NT2/D1 (cell line): ENCODE measurements at regions not wholly inside any gene's neighbourhood (a gene's known extent, or its start where the extent isn't known, plus 50 kb on each side); places are given as distances from the start of the nearest gene placed in this dataset.

ENCODE experiments used
- DNase-seq: peaks from one replicate; pipeline ENCODE4 v3.0.0-alpha.2; 2011; ENCODE audit warnings: low read depth, low spot score
- H3K27me3 ChIP-seq: 2 replicates; pipeline ENCODE4 v1.6.0; 2011; ENCODE audit warnings: mild to moderate bottlenecking; ENCODE audit not compliant: insufficient read length, insufficient read depth
- H3K36me3 ChIP-seq: 2 replicates; pipeline ENCODE4 v1.6.1; 2011; ENCODE audit warnings: mild to moderate bottlenecking, low read length, mixed read lengths; ENCODE audit not compliant: insufficient read depth, insufficient read length
- H3K4me1 ChIP-seq: 2 replicates; pipeline ENCODE4 v1.5.1; 2011; ENCODE audit not compliant: insufficient read depth, insufficient read length
- H3K4me3 ChIP-seq: 2 replicates; pipeline ENCODE4 v1.5.1; 2011; ENCODE audit warnings: low read depth; ENCODE audit not compliant: insufficient read length
- H3K9ac ChIP-seq: 2 replicates; pipeline ENCODE4 v1.6.0; 2011; ENCODE audit warnings: low read depth; ENCODE audit not compliant: insufficient read length
- H3K9me3 ChIP-seq: 2 replicates; pipeline ENCODE4 v1.5.1; 2011; ENCODE audit warnings: mild to moderate bottlenecking, low read length; ENCODE audit not compliant: insufficient read depth
- SUZ12 ChIP-seq: IDR thresholded peaks from 2 replicates; pipeline ENCODE4 v1.6.1; 2011; ENCODE audit not compliant: insufficient read length, insufficient read depth; ENCODE audit errors: extremely low read depth
- YY1 ChIP-seq: IDR thresholded peaks from 2 replicates; pipeline ENCODE4 v1.6.1; 2011; ENCODE audit not compliant: insufficient read length, insufficient read depth
- ZNF274 ChIP-seq: IDR thresholded peaks from 2 replicates; pipeline ENCODE4 v1.6.1; 2011; ENCODE audit warnings: mild to moderate bottlenecking, low read depth, low read length

DNA sequence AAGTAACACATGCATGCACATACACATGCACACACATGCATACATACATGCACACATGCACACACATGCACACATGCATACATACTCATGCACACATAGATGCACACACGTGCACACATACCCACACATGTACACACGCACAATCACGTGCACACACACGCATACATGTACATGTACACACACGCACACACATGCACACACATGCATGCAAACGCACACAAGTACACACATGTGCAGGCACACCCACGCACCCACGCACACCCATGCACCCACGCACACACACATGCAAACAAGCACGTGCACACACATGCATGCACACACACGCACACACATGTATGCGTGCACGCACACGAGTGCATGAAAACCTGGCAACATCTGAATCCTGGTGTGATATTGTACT lies 232.7 kb upstream of the CDH4 start:
- H3K9ac ChIP-seq, result no peak overlapping the region
- no peak overlapping the region for H3K4me3 ChIP-seq
- no peaks in the 10 kb centered on the region for H3K4me1 ChIP-seq
- H3K27me3 ChIP-seq, result peaks cover 92% of the 10 kb centered on the region
- peaks cover 5% of the 10 kb centered on the region; the same call in 1 of the 2 replicates for H3K9me3 ChIP-seq
- no peak for TF ChIP-seq ZNF274
- TF ChIP-seq SUZ12, result no peak
- TF ChIP-seq YY1, result no peak
- H3K36me3 ChIP-seq, result no peaks in the 10 kb centered on the region
- DNase-seq, result no peak

DNA sequence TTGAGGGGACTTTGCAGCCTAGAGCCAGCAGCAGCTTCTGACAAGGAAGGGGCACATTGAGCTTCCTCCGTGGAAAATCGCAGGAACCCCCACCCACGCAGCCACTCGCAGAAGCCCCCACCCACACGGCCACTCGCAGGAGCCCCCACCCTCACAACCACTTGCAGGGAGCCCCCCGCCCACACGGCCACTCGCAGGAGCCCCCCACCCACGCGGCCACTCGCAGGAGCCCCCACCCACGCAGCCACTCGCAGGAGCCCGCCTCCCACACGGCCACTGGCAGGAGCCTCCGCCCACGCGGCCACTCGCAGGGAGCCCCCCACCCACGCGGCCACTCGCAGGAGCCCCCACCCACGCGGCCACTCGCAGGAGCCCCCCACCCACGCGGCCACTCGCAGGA lies 228.4 kb upstream of the CDH4 start:
- H3K27me3 ChIP-seq, result peaks cover 93% of the 10 kb centered on the region
- peaks cover 27% of the 10 kb centered on the region for H3K9me3 ChIP-seq
- no peaks in the 10 kb centered on the region for H3K4me1 ChIP-seq
- no peak overlapping the region for H3K4me3 ChIP-seq
- TF ChIP-seq ZNF274 (no peak), YY1 (no peak), SUZ12 (no peak)
- H3K9ac ChIP-seq, result no peak overlapping the region
- DNase-seq, result no peak
- H3K36me3 ChIP-seq, result no peaks in the 10 kb centered on the region

DNA sequence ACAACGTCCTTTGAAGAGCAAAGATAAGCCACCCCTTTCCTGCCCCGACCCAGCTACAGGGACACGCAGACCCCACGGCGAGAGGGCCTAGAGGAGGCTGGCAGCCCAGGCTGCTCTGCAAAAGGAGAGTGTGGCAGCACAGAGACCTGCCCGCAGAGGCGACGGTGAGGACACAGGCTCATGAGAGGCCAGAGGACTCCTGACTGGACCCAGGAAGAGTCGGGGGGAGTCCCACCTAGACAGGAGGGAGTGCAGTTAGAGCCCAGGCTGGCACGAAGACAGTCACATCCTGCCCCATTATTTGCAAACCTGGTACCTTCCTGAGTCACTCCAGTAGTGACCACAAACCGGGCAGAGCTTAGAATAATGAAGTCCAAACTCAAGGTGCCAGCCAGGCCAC lies 227.7 kb upstream of the CDH4 start:
- no peak for TF ChIP-seq YY1
- no peak for TF ChIP-seq SUZ12
- TF ChIP-seq ZNF274, result no peak
- peaks cover 91% of the 10 kb centered on the region for H3K27me3 ChIP-seq
- H3K36me3 ChIP-seq, result no peaks in the 10 kb centered on the region
- peaks cover 23% of the 10 kb centered on the region for H3K9me3 ChIP-seq
- DNase-seq, result no peak
- no peak overlapping the region for H3K9ac ChIP-seq
- no peaks in the 10 kb centered on the region for H3K4me1 ChIP-seq
- no peak overlapping the region for H3K4me3 ChIP-seq

DNA sequence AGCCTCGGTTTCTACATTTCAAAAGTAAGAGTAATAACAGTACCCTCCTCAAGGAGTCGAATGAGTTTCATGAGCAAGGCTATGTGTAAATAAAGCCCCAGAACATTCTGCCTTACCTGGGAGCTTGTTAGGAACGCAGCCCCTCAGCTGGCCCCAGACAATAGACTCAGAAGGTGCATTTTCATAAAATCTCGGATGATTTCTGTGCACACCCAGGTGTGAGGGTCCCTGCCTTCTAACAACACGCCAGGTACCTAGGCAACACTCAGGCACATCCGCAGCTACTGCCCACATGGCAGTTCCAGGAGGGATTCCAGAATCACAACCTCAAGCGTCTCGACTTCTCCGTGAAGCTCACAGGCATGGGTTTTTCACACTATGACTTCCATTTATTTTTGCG lies 226.5 kb upstream of the CDH4 start:
- H3K4me3 ChIP-seq, result no peak overlapping the region
- no peaks in the 10 kb centered on the region for H3K36me3 ChIP-seq
- H3K9ac ChIP-seq, result no peak overlapping the region
- no peak for TF ChIP-seq ZNF274
- TF ChIP-seq YY1, result no peak
- no peak for TF ChIP-seq SUZ12
- no peaks in the 10 kb centered on the region for H3K4me1 ChIP-seq
- H3K9me3 ChIP-seq, result peaks cover 22% of the 10 kb centered on the region
- H3K27me3 ChIP-seq, result peaks cover 92% of the 10 kb centered on the region
- DNase-seq, result no peak

DNA sequence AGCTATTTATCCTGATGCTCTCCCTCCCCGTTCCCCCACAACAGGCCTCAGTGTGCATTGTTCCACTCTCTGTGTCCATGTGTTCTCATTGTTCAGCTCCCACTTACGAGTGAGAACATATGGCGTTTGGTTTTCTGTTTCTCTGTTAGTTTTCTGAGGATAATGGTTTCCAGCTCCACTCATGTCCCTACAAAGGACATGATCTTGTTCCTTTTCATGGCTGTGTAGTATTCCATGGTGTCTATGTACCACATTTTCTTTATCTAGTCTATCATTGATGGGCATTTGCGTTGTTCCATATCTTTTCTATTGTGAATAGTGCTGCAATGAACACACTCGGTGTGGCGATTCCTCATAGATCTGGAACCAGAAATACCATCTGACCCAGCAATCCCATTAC lies 225.9 kb upstream of the CDH4 start:
- Histone ChIP-seq H3K27me3 (peaks cover 92% of the 10 kb centered on the region), H3K9me3 (peaks cover 22% of the 10 kb centered on the region), H3K4me1 (no peaks in the 10 kb centered on the region), H3K9ac (no peak overlapping the region), H3K4me3 (no peak overlapping the region), H3K36me3 (no peaks in the 10 kb centered on the region)
- TF ChIP-seq YY1, result no peak
- TF ChIP-seq ZNF274, result no peak
- no peak for DNase-seq

DNA sequence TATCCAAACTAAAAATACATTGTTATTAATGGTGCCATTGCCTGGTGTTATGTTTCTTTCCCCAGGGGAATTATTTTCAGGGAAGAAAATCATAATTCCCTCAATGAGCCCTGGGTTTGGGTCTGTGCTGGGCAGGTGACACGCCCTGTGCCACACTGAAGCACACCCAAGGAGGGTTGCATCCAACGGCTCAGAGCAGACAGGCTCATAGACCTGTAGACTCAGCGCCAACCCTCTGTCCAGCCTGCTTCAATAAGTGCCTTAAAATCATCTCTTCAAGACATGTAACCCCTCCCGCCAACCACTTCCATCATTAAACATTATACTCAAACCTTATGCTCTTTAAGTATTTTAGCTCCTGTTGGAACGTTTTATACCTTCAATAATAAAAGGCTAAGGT lies 225.3 kb upstream of the CDH4 start:
- peaks cover 92% of the 10 kb centered on the region for H3K27me3 ChIP-seq
- H3K9ac ChIP-seq, result no peak overlapping the region
- peaks cover 22% of the 10 kb centered on the region for H3K9me3 ChIP-seq
- no peak for DNase-seq
- no peaks in the 10 kb centered on the region for H3K4me1 ChIP-seq
- no peak overlapping the region for H3K4me3 ChIP-seq
- no peak for TF ChIP-seq YY1
- no peak for TF ChIP-seq ZNF274
- no peak for TF ChIP-seq SUZ12
- H3K36me3 ChIP-seq, result no peaks in the 10 kb centered on the region

DNA sequence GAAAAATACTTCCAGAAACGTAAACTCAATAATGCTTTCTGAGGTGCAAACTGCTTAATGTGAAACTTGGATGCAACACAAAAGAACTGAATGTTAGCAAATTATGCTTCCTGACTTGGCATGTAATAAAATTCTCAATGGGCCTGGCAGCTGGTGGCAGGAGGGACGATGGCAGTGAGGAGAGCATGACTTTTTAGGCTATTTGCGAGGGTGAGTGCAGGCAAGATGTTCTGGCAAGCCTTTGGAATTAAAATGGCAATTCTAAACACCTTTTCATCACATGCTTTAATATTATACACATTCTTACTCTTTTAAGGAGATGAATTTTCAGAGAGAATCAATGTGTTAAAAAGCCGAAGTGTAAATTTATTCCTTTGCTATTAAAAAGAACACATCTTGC lies 224.8 kb upstream of the CDH4 start:
- TF ChIP-seq YY1 (no peak), SUZ12 (no peak), ZNF274 (no peak)
- Histone ChIP-seq H3K9ac (no peak overlapping the region), H3K9me3 (peaks cover 22% of the 10 kb centered on the region), H3K4me3 (no peak overlapping the region), H3K36me3 (no peaks in the 10 kb centered on the region), H3K27me3 (peaks cover 92% of the 10 kb centered on the region), H3K4me1 (no peaks in the 10 kb centered on the region)
- DNase-seq, result no peak

DNA sequence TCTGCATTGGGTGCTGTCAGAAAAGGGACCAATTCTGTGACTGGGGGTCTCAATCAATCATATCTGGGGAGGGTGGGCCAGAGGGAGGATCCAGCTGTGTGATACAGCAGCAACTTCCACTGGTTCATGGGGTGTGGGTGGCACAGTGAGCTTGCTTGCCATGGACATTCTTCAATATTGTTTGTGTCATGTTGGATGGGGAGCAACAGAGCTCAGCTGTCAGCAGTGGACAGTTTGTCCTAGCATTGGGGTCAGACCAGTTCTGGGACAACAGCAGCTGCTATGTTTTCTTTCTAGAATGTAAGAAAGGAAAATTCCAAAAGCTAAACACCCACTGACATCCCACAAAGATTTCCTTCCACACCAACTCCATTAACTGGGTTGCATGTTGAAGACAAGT lies 221.9 kb upstream of the CDH4 start:
- H3K9ac ChIP-seq, result no peak overlapping the region
- H3K36me3 ChIP-seq, result no peaks in the 10 kb centered on the region
- no peak overlapping the region for H3K4me3 ChIP-seq
- TF ChIP-seq SUZ12 (no peak), ZNF274 (no peak), YY1 (no peak)
- H3K4me1 ChIP-seq, result no peaks in the 10 kb centered on the region
- H3K9me3 ChIP-seq, result peaks cover 22% of the 10 kb centered on the region
- no peak for DNase-seq
- H3K27me3 ChIP-seq, result peaks cover 98% of the 10 kb centered on the region
